Nephron progenitor cell (in vitro differentiated cells): ENCODE measurements at regions not wholly inside any gene's neighbourhood (a gene's known extent, or its start where the extent isn't known, plus 50 kb on each side); places are given as distances from the start of the nearest gene placed in this dataset.
A peak's percentile ranks its signal among the peaks of the same experiment; 100 is the strongest.

Experiments used
- DNase-seq: peaks from one replicate; pipeline ENCODE4 v3.0.0; 2021
- H3K27ac Mint-ChIP-seq: 2 replicates; pipeline ENCODE4 v1.8.0; 2021; ENCODE audit warnings: mild to moderate bottlenecking, moderate library complexity, mixed read lengths
- H3K27me3 Mint-ChIP-seq: 2 replicates; pipeline ENCODE4 v1.8.0; 2021; ENCODE audit warnings: mild to moderate bottlenecking, low read depth, mixed read lengths; ENCODE audit not compliant: poor library complexity
- H3K36me3 Mint-ChIP-seq: 2 replicates; pipeline ENCODE4 v1.8.0; 2021; ENCODE audit warnings: low read depth, mixed read lengths
- H3K4me1 Mint-ChIP-seq: 2 replicates; pipeline ENCODE4 v1.8.0; 2021; ENCODE audit warnings: mixed read lengths
- H3K4me3 Mint-ChIP-seq: 2 replicates; pipeline ENCODE4 v1.8.0; 2021; ENCODE audit warnings: mild to moderate bottlenecking, moderate library complexity, mixed read lengths
- H3K9me3 Mint-ChIP-seq: 2 replicates; pipeline ENCODE4 v1.8.0; 2021; ENCODE audit warnings: mild to moderate bottlenecking, moderate library complexity, mixed read lengths
- TF ChIP-seq, protein P1 (sequence below): fragments of 200-600 bp; sonication (generic); IDR thresholded peaks from 2 replicates; pipeline ENCODE4 v1.5.0; 2021; ENCODE audit warnings: antibody characterized with exemption

DNA sequence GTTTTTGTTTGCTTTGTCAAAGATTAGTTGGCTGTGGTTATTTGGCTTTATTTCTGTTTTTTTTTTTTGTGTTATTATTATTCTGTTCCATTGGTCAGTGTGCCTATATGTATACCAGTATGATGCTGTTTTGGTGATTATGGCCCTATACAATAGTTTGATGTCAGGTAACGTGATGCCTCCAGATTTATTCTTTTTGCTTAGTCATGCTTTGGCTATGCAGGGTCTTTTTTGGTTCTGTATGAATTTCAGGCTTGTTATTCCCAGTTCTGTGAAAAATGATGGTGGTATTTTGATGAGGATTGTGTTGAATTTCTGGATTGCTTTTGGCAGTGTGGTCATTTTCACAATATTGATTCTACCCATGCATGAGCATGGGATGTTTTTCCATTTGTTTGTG, 312.8 kb downstream of the TAF11L14 start:
- TF ChIP-seq, protein P1, sequence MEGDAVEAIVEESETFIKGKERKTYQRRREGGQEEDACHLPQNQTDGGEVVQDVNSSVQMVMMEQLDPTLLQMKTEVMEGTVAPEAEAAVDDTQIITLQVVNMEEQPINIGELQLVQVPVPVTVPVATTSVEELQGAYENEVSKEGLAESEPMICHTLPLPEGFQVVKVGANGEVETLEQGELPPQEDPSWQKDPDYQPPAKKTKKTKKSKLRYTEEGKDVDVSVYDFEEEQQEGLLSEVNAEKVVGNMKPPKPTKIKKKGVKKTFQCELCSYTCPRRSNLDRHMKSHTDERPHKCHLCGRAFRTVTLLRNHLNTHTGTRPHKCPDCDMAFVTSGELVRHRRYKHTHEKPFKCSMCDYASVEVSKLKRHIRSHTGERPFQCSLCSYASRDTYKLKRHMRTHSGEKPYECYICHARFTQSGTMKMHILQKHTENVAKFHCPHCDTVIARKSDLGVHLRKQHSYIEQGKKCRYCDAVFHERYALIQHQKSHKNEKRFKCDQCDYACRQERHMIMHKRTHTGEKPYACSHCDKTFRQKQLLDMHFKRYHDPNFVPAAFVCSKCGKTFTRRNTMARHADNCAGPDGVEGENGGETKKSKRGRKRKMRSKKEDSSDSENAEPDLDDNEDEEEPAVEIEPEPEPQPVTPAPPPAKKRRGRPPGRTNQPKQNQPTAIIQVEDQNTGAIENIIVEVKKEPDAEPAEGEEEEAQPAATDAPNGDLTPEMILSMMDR, result no peak
- Mint-ChIP-seq H3K36me3 (no peaks in the 10 kb centered on the region), H3K27ac (no peak overlapping the region), H3K4me3 (no peak overlapping the region), H3K27me3 (no peaks in the 10 kb centered on the region), H3K9me3 (peaks cover 9% of the 10 kb centered on the region), H3K4me1 (no peaks in the 10 kb centered on the region)
- DNase-seq, result no peak

DNA sequence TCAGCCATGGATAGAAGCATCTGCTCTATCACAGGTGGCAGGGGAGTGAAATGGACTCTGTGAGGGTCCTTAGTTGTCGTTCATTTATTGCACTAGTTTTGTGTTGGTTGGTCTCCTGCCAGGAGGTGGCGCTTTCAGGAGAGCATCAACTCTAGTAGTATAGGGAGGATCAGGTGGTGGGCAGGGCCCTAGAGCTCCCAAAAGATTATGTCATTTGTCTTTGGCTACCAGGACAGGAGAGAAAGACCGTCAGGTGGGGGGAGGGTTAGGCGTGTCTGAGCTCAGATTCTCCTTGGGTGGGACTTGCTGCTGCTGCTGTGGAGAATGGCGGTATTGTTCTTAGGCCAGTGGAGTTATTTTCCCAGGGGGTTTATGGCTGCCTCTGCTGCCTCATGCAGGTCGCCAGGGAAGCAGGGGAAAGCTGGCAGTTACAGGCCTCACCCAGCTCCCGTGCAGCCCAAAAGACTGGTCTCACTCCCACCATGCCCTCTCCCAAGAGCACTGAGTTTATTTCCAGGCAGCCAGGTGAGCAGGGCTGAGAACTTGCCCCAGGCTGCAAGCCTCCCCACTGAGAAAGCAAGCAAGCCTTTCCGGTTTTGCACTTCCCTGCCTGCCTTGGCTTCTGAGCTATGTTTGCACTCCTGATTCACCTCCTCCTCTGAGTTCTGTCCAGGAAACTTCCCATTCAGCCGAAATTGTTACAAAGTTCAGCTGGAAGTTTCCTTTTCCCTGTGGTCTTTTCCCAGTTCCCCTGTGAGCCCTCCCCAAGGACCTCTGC, 317.3 kb downstream of the TAF11L14 start:
- H3K27ac Mint-ChIP-seq, result peak overlapping the region; percentile 65
- H3K36me3 Mint-ChIP-seq, result no peaks in the 10 kb centered on the region
- peak; percentile 12 for DNase-seq
- H3K9me3 Mint-ChIP-seq, result peaks cover 12% of the 10 kb centered on the region
- TF ChIP-seq, protein P1, result no peak
- H3K4me1 Mint-ChIP-seq, result no peaks in the 10 kb centered on the region
- no peak overlapping the region for H3K4me3 Mint-ChIP-seq
- H3K27me3 Mint-ChIP-seq, result no peaks in the 10 kb centered on the region

DNA sequence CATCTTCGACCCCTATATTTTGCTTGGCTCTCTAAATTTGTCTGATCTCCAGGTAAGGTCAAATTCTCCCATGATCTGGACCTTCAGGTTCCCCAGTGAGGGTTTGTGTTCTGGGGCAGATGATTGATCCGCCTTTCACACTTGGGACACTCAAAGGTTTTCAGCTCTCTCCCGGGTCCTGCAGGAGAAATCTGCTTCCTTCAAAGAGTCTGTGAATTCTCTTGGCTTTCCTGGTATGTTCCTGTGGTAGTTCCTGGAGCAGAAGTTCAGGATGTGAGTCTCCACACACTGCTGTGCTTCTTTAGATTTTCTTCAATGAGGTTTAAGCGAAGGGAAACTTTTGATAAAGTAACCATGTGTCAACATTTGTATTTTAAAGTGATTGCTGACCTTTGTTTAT, 318.0 kb downstream of the TAF11L14 start:
- DNase-seq, result no peak
- Mint-ChIP-seq H3K27me3 (no peaks in the 10 kb centered on the region), H3K9me3 (peaks cover 12% of the 10 kb centered on the region)

DNA sequence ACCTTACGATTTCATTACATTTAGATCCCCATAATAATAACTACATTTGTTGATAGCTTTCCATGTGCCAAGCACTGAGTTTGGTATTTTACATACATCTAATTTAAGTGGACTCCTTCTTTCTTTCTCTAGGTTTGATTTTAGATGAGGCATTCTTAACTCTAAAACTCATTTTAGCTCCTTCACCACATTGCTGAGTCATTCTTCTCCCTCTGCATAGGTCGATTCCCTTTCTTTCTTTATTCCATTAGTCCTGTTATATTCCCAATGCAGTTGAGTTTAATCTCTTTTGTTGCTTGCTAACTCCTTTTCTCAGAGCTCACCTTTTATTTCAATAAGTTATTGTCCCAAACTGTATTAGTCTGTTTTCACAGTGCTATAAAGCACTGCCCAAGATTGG, 329.8 kb downstream of the TAF11L14 start:
- Mint-ChIP-seq H3K4me1 (peaks cover 11% of the 10 kb centered on the region), H3K9me3 (peaks cover 8% of the 10 kb centered on the region), H3K36me3 (no peaks in the 10 kb centered on the region), H3K27me3 (peaks cover 3% of the 10 kb centered on the region), H3K27ac (no peak overlapping the region), H3K4me3 (no peak overlapping the region)
- TF ChIP-seq, protein P1, result no peak
- DNase-seq, result no peak

More for the DNA sequence above, 318.0 kb downstream of the TAF11L14 start:
- H3K4me3 Mint-ChIP-seq, result no peak overlapping the region
- no peaks in the 10 kb centered on the region for H3K4me1 Mint-ChIP-seq
- TF ChIP-seq, protein P1, result no peak
- H3K36me3 Mint-ChIP-seq, result no peaks in the 10 kb centered on the region
- no peak overlapping the region for H3K27ac Mint-ChIP-seq

DNA sequence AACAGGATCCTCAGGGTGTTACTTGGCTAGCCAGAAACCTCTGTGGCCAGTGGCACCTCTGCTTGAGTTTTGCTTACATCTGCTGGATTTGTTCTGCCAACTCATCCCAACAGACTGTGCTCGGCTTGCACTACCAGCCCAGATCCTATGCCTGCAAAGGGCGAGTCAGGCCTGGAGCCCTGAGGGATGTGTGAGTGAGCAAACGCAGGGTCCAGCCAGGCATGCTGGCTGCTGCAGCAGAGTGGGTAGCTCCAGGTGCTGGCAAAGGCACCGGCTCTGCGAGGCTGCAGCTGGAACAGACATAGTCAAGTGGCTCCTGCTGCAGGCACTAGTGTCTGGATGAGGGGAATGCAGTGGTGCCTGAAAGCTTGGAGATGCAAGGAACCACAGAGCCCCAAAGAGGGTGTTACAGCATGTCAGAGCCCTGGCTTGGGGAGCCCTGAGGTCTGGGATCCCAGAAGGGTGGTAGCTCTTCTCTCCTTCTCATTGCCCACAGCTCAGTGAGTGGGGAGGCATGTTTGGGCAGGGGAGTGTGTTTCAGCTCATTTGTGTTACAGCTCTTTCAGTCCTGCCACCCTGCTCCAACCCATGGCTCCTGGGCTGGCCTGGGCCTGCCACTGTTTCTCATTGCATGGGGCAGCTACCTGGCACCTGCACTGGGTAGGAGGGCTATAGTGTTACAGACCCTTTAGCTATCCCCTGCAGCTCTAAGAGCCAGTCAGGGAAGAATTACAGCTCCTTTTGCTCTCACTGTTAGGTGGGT, 332.6 kb downstream of the TAF11L14 start:
- DNase-seq, result peak; percentile 6
- TF ChIP-seq, protein P1, result no peak
- Mint-ChIP-seq H3K9me3 (peaks cover 8% of the 10 kb centered on the region), H3K27ac (peak overlapping the region; percentile 81), H3K4me1 (peaks cover 11% of the 10 kb centered on the region), H3K4me3 (no peak overlapping the region), H3K27me3 (peaks cover 5% of the 10 kb centered on the region), H3K36me3 (no peaks in the 10 kb centered on the region)
